ENCODE measurements at regions not wholly inside any gene's neighbourhood (a gene's known extent, or its start where the extent isn't known, plus 50 kb on each side); places are given as distances from the start of the nearest gene placed in this dataset.
"Not testable (repeated sequence)": the region's sequence is repeated elsewhere in the genome, so short reads cannot be mapped to it uniquely, and the experiment has no call there.

DNA sequence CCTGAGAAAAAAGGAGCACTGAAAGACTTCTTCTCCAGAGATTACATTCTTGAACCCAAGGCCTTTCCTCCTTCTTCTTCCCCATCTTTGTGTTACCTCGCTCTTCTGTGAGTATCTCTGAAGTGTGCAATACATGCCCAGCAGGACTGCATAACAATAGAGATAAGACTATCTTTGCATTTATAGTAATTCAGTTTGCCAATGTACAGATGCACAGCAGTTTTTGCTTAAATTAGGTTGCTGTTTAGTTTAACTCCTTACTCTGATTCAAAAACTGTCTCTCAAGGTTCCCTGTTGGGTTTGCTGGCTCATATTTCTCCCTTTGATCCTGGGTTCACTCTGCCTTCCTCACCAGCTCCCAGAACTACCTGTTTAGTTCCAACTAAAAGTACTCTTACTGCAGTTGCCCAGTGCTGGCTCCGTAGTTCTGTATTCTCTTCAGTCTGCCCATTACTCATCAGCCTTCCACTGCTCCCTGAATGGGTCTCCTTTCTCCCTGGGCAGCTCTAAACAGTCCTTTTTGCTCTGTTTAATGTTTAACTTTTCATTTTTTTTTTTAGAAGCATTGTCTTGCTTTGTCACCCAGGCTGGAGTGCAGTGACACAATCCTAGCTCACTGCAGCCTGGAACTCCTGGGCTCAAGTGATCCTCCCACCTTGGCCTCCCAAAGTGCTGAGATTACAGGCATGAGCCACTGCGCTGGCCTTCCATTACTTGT, 180.6 kb upstream of the CAND1 start:
- DNase-seq, result no peak

DNA sequence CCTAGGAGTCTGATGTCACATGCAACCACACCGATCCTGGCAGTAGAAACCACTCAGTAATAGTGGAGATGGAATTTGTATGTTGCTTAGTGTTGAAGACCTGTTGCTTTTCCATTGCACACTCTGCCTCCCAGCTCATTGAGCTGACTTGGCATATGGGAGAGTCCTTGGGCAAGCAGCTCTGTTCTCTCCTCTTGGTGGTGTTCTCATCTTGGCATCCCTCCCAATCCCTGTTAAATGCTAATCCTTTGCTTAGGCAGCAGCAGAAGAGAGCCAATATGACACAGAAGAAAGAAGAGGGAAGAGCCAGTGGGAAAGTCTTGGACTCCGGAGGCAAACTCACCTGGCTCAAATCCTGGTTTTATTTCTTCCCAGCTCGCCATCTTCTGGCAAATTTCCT, 178.0 kb upstream of the CAND1 start:
- no peak for DNase-seq

DNA sequence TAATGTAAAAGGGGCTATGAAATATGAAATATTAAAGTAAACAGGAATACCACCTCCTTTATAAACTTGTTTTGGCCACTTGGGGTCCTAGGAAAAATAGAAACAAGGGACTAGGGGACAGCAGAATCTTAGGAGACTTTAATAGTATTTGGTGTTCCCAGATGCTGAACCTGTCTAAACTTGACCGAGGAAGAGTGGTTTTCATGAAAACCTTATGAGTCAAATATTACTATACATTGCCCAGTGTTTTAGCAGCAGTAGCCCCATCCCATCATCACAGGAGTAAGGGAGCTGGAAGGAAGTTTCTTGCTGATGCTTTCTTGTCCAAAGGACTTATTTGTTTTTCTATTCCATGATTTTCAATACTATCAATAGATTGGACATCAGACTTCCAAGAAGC, 177.5 kb upstream of the CAND1 start:
- no peak for DNase-seq

DNA sequence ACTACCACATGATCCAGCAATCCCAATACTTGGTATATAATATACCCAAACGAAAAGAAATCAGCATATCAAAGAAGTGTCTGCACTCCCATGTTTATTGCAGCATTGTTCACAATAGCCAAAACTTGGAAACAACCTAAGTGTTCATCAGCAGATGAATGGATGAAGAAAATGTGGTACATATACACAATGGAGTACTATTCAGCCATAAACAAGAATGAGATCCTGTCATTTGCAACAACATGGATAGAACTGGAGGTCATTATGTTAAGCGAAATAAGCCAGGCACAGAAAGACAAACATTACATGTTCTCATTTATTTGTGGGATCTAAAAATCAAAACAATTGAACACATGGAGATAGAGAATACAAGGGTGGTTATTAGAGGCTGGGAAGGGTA, 176.2 kb upstream of the CAND1 start:
- not testable (repeated sequence) for DNase-seq

DNA sequence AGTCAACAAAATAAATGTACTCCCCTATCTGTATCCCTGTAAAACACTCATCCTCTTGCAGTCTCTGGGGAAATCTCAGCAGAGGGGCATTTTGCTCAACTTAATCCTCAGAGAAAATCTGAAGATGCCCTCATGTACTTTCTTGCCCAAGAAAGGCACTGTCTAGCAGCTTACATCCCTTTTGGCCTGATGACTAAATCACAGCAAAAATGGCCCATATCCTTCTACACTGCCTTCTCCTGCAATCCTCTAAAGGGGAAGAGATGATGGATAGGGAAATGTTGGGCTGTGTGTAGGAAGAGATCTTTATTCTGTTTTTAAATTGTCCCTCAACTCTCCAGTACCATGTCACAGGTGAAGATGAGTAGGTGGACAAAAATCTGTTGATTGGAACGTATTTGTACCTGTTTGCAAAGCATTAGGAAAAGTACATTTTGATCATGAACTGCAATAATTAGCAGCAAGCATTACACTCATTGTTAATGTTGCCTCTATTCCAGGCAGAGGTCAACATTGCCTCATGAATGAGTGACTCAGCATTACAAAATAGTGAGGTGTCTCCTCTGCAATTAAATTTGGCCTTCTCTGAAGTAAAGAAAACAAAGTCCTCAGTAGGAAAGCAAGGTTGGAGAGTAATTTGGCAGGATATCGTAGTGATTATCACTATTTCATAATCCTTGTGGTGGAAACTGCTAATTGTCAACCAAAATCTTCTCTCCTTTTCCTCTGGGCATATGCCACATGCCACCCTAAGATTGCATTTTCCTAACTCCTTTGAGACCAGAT, 172.4 kb upstream of the CAND1 start:
- DNase-seq, result peak; percentile 22

DNA sequence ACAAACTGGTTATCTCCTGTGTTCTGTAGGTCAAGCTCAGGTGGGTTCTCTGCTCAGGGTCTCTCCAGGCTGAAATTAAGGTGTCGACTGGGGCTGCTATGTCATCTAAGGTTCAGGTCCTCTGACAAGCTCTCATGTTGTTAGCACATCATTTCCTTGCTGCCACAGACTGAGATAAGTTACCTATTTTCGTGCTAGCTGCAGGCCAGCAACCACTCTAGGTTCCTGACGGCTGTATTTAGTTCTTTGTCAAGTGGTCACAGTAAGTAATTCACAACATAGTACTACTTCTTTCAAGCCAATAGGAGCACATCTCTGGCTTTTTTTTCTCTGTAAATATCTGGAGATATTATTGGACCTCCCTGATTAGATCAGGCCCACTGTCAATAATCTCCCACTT, 169.3 kb upstream of the CAND1 start:
- DNase-seq, result no peak

DNA sequence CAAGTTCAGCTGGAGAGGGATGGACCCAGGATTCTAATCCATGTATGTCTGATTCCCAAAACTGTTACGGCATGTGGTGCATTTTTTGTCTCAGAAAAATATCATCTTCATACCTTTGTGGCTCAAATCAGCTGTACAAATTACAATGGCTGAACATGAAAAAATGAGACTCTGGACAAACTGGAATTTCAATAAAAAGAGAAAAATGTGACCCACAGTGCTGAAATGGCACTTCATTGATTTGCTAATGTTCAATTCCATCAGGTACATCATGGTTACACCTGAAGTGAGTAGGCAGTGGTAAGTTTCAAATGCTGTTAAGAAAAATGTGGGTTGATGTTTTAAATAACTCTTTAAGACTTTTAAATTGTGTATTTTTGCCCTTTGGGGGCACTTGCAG, 165.6 kb upstream of the CAND1 start:
- no peak for DNase-seq

DNA sequence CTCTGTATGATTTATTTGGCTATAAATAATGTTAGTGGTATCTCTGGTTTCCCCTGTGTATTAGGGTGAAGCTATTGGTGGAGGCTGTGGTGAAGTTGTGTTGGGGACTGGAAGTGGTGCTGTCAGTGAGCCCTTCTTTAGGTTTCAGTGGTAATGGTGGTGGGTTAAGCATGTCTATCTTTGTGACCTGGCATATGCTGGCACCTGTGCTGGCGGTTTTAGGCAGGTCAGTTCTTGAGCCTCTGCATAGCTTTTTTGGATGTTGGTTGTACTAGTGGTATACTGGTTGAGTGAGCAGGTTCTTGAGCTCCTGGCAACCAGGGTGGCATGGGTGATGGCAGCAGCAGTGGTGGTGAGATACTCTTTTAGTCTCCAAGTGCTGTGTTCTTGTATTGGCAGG, 161.9 kb upstream of the CAND1 start:
- DNase-seq, result no peak

GRCh38 chr12:67107751-67108269, 161.3 kb upstream of the CAND1 start:
- no peak for DNase-seq

GRCh38 chr12:67110345-67110744, 158.8 kb upstream of the CAND1 start:
- not testable (repeated sequence) for DNase-seq

DNA sequence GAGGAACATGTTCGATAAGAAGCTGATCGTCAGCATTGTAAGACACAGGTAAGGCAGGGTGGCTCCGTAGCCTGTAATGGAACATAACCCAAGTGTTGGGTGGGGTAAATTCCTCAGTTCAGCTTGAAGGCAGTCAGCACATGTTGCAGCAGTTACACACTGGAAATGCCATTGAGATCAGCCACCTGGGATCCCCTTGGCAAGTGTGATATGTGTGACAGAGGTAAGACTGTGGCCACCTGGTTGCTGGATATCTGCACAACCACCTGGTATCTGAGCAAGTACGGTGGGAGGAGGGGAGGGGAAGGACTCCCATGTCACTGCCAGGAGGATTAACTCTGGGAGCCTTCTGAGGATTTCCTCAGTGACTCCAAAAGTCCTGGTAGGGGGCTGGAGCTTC, 158.0 kb upstream of the CAND1 start:
- no peak for DNase-seq

- DNase-seq, result no peak
Measured at GRCh38 chr12:67112586-67112985, 156.6 kb upstream of the CAND1 start.

DNA sequence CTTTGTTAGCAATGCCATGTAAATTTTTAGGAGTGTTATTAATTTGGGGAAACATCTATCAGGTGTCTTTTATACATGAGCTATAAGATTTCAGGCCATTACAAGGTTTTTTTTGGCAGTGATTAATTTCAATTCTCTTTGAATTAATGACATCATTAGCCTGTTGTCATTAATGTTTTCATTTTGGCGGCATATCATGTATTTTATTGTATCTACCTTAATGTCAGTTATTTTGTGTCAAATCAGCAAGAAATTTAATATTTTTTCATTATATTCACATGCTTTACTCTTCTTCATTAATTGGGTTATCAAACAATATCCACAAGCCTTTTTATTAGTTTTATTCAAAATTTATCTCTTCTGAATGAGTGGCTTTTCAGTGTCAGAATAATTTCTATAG, 153.0 kb upstream of the CAND1 start:
- no peak for DNase-seq

GRCh38 chr12:67122584-67122983, 146.6 kb upstream of the CAND1 start:
- DNase-seq, result no peak

DNA sequence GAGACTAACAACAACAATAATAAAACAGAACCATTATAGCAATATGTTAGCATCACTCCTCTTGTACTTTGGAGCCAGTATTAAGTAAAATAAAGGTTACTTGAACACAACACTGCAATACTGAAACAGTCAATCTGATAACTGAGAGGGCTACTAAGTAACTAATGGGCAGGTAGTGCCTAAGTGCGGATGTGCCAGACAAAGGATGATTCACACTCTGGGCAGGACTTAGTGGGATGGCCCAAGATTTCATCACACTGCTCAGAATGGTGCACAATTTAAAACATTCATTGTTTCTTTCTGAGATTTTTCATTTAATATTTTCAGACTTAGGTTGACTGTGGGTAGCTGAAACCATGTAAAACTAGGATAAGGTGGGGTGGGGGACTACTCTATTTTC, 131.9 kb upstream of the CAND1 start:
- no peak for DNase-seq

GRCh38 chr12:67141296-67142018, 127.7 kb upstream of the CAND1 start:
- no peak for DNase-seq

- no peak for DNase-seq
Measured at GRCh38 chr12:67145692-67146091, 123.5 kb upstream of the CAND1 start.

GRCh38 chr12:67147030-67147429, 122.1 kb upstream of the CAND1 start:
- no peak for DNase-seq

DNA sequence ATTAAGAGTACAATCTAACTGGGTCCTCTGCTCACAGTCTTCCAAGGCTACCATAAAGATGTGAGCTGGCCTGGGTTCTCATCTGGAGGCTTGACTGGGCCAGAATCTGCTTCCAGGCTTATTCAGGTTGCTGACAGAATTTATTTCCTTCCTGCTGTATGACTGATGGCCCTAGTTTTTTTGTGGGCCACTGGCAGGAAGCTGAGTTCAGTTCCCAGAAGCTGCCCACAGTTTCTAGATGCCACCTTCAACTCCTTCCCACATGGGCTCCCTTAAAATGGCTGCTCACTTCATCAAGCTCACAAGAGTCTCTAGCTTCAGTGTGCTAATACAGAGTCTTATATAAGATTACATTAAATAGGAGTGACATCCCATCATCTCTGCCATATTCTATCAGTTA, 121.7 kb upstream of the CAND1 start:
- no peak for DNase-seq

DNA sequence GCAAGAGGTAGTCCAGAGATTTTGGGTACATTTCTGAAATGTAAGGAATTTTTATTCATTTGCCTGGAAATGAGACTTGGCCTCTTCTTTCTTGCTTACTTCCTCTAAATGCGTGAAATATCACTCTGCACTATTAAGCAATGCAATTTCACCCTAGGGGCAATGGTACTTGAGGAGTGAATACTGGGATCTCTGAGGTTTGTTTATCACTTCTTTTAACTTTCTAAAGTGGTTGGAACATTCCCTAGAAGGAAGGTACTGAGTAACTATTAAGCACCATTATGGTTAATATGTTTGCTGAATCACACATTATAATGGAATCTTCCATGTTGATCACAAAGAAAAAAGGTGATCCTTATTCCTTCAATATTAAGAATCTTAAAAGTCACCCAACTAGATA, 120.9 kb upstream of the CAND1 start:
- no peak for DNase-seq

DNA sequence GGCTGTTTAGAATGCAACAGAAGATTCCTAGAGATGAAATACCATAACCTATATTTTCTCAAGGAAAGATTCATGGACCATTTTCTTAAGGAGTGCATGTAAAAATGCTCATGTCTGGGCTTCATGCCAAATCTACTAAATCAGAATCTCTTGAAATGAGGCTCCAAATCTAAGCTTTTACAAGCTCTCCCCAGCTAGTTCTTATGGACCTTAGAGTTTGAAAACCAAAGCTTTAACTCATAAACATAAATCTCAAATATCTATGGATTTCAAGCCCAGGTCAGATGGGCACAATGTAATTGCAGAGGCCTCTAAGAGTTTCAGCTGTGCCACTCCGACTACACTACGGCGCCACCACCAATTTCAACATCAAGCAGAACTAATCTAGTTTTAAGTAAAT, 117.3 kb upstream of the CAND1 start:
- no peak for DNase-seq

- no peak for DNase-seq
Measured at GRCh38 chr12:67152451-67152850, 116.7 kb upstream of the CAND1 start.

GRCh38 chr12:67154901-67155300, 114.3 kb upstream of the CAND1 start:
- DNase-seq, result peak; percentile 53

GRCh38 chr12:67155863-67156262, 113.3 kb upstream of the CAND1 start:
- peak; percentile 19 for DNase-seq

All from inflammatory macrophage treated with lipopolysaccharide for 4 hours (primary cell).